CD4-positive, alpha-beta T cell treated with Interferon gamma for 1 hour (primary cell): ENCODE measurements at regions not wholly inside any gene's neighbourhood (a gene's known extent, or its start where the extent isn't known, plus 50 kb on each side); places are given as distances from the start of the nearest gene placed in this dataset.

Experiments used
- DNase-seq: peaks from one replicate; pipeline ENCODE4 v3.0.0-alpha.2; 2020

- no peak for DNase-seq
These were observed 268.4 kb downstream of the PLPP3 start for GRCh38 chr1:56310945-56311344.

DNA sequence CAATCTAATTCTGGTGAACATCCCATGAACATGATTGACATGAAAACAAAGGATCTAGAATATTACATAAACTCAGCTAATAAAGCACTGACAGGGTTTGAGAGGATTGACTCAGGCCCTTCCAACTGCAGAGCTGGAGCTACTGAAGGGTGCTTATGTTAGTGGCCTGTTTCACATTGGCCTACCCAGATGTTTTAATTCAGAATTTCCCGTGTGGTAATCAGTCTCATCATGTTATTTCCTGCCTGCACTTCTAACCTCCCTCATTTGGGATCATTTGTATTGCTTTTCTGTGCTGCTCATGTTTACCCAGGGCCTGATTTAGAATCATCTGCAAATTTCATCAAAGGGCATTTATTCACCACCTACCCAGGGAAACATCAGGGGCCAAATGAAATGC is 270.3 kb downstream of the PLPP3 start:
- DNase-seq: no peak

DNA sequence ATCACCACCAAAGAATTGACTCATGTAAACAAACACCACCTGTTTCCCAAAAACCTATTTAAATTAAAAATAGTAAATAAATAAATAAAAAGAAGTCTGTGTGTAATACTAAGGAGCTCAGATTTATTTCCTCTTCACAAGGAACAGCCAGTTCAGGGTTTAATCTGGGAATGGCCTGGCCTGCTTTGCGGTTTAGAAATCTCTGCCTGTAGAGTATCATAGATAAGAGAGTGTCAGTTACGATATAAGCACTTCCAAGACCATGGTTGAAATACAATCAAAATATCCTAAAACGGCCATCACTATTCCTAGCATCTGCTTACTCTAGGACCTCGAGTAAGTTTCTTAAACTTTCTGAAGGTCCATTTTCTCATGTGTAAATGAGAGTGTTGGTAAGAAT is 274.4 kb downstream of the PLPP3 start:
- no peak for DNase-seq

DNA sequence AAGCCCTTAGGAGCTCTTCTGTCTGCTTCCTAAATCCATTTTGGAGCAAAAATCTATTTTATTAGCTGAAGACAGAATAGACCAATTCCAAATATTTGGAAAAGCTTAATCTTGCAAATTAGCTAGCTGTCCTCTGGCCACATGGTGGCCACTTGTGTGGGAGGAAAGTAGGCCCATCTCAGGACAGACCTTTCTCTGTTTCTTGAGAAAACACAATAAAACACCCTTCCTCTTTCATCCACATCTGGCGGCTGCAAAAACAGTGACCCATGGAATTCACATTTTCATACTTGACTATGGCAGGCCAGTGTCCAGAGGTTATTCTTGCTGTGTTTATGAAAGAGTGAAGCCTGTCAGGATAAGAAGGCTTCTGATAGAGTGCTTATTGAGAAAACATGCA is 275.6 kb downstream of the PLPP3 start:
- no peak for DNase-seq

DNA sequence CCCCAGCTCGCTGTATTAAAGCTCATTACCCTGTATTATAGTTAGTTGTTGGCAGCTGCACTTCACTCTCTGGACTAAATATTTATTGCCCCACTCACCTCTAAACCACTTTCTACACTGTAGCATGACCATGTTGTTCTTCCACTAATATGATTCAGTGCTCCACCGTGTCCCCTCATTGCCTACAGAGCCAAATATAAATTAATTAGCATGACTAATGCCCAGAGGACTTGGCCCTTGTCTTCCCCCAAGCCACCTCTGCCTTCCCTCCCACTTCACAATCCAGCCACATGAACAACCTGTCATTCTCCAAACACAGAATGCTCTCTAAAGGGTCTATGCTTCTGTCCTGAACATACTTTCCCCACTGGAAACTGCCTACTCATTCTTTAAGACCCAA is 276.5 kb downstream of the PLPP3 start:
- DNase-seq: no peak

DNA sequence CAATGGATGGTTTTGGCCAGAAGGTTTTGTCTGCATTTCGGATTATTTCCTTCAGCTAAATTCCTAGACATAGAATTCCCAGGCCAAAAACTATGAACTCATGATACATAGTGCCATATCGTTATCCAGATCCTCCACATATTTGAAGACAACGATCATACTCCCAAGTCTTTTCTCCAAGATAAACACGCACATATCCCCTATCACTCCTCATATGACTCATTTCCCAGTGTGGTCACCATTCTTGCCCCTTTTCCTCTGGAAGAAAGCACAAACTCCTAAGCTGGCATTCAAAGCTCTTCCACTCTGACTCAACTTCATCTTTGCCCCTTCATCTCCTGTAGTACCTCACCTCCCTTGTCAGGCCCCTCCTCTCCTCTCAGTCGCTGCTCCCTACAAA is 277.6 kb downstream of the PLPP3 start:
- DNase-seq: no peak

- no peak for DNase-seq
These were observed 278.5 kb downstream of the PLPP3 start for GRCh38 chr1:56300836-56301235.

DNA sequence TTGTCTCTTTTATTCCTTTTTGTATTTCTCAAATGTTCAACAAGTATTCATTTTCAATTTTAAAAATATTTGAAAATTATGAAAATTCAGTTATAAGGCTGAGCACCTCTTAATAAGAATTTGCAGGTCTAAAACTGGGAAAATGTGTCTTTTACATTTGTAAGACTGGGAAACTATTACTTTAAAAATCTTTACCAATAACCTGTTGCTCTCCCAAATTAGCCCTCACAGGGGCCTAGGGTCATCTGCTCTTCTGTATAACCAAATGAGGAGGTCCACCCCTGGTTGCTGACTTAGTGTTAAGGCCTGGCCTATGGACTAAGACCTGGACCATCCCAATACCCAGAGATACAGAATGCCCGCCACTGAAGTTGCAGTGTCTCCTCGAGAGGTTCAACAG is 280.5 kb downstream of the PLPP3 start:
- no peak for DNase-seq

DNA sequence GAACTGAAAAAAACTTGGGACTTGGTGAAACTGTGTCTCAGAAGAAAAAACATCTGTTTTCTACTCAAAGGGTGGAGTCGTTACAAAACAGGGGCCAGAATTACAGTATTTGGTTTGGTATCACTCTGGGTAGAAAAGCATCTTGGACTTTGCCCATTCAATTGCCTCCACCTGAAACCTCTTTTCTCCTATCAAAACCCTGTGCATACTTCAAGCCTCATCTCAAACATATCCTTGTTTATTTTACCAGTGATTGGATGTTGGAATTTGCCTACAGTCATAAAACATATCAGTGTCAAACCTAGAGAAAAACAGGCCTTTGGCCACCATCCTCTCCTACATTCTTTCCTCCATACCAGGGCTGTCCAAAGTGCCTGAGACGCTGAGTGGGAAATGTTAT is 281.5 kb downstream of the PLPP3 start:
- DNase-seq: no peak

- DNase-seq: no peak
These were observed 282.2 kb downstream of the PLPP3 start for GRCh38 chr1:56297208-56297607.

DNA sequence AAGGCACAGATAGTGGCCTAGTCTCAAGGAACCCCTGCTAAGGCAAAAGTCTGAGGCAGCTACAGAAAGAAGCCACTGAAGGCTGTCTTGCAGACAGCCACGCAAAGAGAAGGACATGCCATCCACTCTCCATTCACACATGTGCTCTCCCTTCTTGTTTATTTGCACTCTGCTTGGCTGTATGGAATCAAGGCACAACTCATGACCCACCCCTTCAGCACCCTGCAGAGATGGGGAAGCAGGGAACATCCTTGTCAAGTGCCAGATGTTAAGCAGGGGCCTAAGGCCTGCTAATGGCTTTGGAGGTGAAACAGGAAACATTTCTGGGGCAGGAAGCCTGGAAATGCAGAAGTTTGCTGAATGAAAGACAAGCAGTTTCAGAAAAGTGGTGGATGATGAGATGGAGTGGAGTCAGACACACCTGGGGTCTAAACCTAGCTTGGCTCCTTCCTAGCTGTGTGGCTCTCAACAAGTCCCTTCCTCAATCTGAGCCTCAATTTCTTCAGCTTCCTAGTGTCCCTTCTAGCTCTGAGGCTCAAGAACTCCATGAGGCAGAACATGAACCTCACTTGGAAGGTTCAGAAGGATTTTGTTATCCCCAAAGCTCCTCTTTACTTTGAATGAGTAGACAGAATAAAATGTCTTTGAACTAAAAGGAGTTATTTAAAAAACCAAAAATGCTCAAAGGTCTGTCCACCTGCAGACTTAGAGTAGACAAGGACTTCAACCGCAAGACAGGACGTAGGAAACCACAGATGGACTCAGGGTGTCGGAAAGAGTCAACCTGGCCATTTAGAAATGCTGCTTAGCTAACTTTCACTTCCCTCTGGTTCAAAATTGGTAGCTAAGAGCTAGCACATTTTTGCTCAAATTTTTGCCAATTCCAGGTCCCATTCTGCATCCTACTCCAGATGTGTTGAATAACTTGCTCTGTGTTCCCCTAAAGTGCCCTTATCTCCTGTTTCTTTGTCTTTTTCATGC is 283.1 kb downstream of the PLPP3 start:
- no peak for DNase-seq

DNA sequence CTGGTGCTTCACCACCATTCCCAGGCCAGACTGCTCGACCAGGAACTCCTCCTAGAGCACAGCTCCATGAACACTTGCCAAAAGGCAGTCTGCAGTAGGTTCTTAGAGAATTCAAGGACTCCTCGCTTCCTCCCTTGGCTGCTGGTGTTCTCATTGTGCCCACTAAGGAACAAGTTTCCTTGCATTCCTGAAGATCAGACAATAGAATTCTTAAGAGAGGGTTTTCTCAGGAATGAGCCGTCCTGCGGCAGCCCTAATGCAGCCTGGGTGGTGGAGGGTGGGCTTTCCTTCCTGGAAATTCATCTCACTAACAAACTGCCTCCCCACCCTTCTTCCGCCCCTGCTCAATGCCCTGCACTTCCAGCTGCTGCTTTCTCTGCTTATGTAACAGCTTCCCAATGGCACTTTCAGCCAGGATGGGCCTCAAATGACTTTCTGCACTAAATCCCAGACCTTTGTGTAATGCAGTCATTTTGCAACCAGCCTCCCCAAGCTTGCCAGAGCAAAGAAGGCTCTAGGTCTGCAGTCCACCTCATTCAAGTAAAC is 287.9 kb downstream of the PLPP3 start:
- no peak for DNase-seq

DNA sequence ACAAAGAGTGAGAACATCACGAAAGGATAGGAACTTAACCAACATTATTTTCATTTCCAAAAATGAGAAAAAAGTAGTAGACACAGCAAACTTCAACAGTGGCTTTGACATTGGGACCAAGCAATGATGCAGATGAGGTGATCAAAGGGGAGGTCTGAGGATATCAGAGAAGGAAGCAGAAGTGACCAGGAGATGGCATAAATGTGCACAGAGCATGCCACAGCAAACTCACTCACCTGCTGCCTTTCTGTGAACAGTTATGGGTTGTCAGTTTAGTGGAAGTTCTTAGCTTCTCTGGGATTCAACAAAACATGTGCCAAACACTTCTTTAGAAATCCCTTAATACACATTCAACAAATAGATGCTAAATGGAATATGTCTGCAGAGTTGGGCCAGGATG is 290.1 kb downstream of the PLPP3 start:
- DNase-seq: no peak

DNA sequence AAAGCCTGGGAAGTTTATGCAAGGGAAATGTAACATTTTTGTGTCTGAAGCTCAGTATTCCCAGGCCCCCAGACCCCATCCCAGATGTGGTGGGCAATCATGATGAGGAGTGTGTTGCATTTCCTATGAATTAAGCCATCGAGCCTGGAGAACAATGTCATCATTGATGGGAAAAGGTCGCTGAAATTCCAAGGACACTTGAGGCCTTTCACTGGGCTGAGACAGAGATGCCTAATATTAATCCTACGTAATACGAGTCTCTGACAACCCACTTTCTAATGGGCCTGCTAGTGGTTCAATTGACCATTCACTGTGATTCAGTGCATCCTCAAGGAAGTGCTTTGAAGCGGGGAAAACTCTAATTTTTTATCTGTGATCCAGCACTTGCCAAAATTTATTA is 291.6 kb downstream of the PLPP3 start:
- no peak for DNase-seq

- no peak for DNase-seq
These were observed 292.4 kb downstream of the PLPP3 start for GRCh38 chr1:56286956-56287355.

GRCh38 chr1:56286506-56286905 is 292.9 kb downstream of the PLPP3 start:
- DNase-seq: no peak

DNA sequence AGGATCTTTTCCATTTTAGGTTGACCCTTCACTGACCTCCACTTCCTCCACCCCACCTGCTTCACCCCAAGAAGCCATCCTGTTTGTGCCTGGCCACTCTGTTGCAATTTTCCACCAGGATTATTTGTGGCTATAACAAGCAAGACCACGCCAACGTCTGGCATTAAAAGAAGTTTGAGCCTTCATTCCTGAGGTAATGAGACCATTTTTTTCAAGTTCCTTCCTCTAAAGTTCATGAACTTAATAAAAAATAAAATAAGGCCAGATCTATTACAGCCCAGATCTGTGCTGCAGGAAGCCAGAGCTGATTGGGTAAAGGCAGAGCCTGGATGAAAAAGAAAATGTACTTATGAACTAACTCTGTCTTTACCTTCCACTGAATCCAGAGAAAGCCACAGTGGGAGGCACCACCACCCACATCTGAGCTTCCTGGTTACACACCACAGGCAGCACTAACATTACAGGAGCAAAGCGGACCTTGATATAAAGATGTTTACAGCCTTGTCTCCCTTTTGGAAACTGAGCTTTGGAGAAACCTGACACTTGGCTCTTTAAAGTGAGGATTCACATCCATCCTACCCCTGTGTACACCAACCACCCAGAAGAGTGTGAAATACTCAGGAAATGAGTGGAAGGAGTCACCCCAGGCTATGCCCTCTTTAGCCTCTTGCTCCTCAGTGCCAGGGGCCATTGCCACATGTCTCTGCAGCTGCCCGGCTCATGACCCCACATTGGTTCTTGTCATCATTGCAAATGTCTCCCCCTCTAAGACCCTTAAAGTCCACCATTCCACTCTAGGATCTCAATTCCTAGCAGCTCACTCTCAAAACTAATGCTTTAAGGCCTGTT is 293.6 kb downstream of the PLPP3 start:
- no peak for DNase-seq

- no peak for DNase-seq
These were observed 294.4 kb downstream of the PLPP3 start for GRCh38 chr1:56284928-56285327.

DNA sequence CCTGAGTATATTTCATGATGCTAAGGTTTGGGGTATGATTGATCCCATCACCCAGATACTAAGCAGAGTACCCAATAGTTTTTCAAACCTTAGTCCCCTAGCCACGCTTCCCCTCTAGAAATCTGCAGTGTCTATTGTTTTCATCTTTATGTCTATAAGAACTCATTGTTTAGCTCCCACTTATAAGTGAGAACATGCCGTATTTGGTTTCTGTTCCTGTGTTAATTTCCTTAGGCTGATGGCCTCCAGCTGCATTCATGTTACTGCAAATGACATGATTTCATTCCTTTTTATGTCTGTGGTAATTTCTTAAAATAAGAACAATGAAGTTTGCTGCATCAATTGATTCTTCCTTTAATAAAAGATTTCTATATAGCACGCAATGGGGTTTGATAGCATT is 301.3 kb downstream of the PLPP3 start:
- DNase-seq: no peak

GRCh38 chr1:56268519-56269140 is 310.7 kb downstream of the PLPP3 start:
- no peak for DNase-seq

DNA sequence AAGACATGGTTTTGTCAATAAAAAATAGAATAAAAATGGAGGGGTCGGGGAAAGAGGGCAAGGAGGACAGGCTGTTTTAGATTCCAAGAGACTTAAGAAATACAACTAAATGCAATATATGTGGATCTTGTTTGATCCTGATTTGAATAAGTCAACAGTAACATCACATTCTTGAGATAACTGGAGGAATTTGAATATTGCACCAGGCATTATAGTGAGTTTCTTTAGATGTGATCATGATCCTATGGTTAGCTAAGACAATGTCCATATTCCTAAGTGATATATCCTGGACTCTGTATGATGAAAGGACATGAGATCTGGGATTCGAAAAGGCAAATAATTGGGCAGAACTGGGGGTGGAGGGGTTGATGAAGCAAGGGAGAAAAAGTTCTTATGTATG is 311.8 kb downstream of the PLPP3 start:
- DNase-seq: no peak

DNA sequence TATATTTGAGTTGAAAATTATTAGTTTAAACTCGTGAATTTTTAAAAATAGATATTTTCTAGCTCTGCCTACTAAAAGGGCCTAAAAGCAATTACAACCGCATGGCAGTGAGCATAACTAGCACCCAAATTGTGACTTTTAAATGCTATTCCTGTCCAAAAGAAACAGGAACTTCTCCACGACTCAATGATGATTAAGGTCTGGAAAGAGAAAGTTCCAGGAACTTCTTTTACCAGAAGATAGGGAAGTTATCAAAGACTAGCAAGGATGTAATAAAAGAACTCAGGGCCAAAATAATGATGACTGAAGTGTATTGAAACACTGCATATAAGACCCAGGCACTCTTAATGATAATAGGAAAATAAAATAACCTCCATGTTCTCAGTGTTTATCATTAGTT is 313.0 kb downstream of the PLPP3 start:
- no peak for DNase-seq

DNA sequence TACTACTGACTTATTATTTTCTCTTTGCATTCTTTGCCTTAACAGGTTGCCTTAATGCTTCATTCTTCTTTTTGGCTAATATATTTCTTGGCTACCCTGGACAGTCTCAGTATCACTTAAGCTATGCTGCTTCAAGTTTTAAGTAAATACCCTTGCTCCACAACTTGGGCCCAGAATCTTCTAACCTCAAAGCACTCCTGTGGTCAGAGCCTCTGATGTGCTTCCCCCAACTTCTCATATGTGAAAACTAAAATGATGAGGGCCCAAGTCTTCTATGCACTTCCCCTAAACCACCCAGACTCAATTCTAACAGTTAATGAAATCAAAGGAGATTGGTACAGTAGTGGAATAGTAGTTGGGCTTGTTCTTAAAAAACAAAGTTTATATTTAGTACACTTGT is 314.1 kb downstream of the PLPP3 start:
- DNase-seq: no peak
